ENCODE measurements at regions not wholly inside any gene's neighbourhood (a gene's known extent, or its start where the extent isn't known, plus 50 kb on each side); places are given as distances from the start of the nearest gene placed in this dataset.

DNA sequence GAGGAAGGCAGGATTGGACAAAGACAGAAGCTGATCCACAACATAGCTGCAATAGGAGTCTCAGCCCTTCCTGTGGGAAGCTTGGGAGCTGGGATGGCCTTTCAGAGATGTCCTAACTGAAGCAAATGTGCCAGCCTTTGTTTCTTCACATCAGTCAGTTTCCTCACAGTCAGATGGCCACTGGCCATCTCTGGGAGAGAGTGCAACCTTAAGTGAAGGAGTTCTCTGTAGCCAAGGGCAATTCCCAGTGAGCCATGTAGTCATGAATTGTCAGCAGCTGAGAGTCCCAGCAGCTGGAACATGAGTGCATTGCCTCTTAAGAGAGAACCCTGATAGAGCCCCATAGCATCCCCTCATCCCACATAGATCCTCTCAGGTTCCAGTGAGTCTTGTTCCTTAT lies 89.1 kb upstream of the LIFR start:
- Histone ChIP-seq H3K79me2 (ENCODE audit: control insufficient read depth, insufficient read depth, low read length) (no peaks in the 10 kb centered on the region), H4K20me1 (replicated peaks; ENCODE audit: control insufficient read depth, extremely low read depth, insufficient read depth, low read length) (no peaks in the 10 kb centered on the region), H3K9me3 (replicated peaks; ENCODE audit: control insufficient read depth, insufficient read depth, low read length) (no peaks in the 10 kb centered on the region), H3K9ac (replicated peaks; ENCODE audit: extremely low read depth, insufficient read depth, low read length) (no peak overlapping the region), H3K36me3 (ENCODE audit: control insufficient read depth in 2 of 2, extremely low read depth in 1 of 2, insufficient read depth in 2 of 2, low read length in 2 of 2) (no peaks in the 10 kb centered on the region), H2AFZ (ENCODE audit: low read depth, low read length) (no peak overlapping the region), H3K4me1 (ENCODE audit: control insufficient read depth, extremely low read depth, insufficient read depth, low read length) (peaks cover 2% of the 10 kb centered on the region), H3K4me2 (ENCODE audit: insufficient read depth, low read length) (no peak overlapping the region), H3K4me3 (replicated peaks in 1 of 3; ENCODE audit: insufficient read depth in 1 of 3, low read depth in 1 of 3, low read length in 3 of 3) (no peak overlapping the region), H3K27me3 (ENCODE audit: control insufficient read depth in 2 of 2, insufficient read depth in 2 of 2, low read length in 2 of 2) (peaks cover 4 to 12% of the 10 kb centered on the region in 2 experiments), H3K27ac (ENCODE audit: insufficient read depth, low read depth, low read length) (no peak overlapping the region), H3K9me1 (replicated peaks; ENCODE audit: control insufficient read depth, extremely low read depth, insufficient read depth, low read length) (no peaks in the 10 kb centered on the region)
- FAIRE-seq (no peak), DNase-seq (ENCODE audit: low read depth, low spot score) (no peak)
- intact Hi-C loops (cut with micrococcal nuclease) (no loop called here), dilution Hi-C loops (cut with MboI; ENCODE audit: extremely low pct_ligation_motif_present, low sequenced_read_pairs) (no loop called here)
- ChIA-PET POLR2A (no interaction called here), CTCF (no interaction called here)
- TF ChIP-seq, protein P1, sequence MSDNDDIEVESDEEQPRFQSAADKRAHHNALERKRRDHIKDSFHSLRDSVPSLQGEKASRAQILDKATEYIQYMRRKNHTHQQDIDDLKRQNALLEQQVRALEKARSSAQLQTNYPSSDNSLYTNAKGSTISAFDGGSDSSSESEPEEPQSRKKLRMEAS (IDR thresholded peaks at IDR 0.05; ENCODE audit: insufficient read depth, insufficient read length), result no peak
- no TSS peak for BruUV-seq (replicated peaks)

DNA sequence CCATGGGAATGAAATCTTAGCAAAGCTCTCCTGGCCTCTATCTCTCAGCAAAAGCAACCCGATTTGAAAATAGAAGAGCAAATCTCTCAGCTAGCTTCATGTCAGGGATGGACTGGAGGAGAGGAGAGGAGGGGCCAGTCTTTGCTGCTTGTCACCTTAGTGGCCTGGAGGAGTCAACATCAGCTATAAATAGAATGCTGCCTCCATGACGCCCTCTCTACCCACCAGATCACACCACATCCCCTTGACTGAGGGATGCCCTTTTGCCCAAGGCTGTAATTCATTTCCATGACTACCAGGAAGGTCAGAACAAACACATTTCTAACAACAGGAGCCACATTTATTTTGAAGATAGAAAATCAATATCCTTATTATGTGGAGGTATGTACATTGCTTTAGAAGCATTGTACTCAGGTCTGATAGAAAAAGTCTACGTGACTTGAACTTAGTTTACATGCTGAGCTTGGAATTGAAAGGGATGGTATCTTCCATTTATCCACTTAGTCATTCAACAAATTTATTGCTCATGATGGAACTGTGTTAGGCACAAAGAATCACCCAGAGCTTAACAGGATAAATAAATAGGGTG lies 92.4 kb upstream of the LIFR start:
- Histone ChIP-seq H2AFZ (ENCODE audit: low read depth, low read length) (no peak overlapping the region), H3K27ac (ENCODE audit: insufficient read depth, low read depth, low read length) (no peak overlapping the region), H3K79me2 (ENCODE audit: control insufficient read depth, insufficient read depth, low read length) (no peaks in the 10 kb centered on the region), H3K4me1 (ENCODE audit: control insufficient read depth, extremely low read depth, insufficient read depth, low read length) (peaks cover 12% of the 10 kb centered on the region), H3K4me3 (replicated peaks in 1 of 3; ENCODE audit: insufficient read depth in 1 of 3, low read depth in 1 of 3, low read length in 3 of 3) (no peak overlapping the region), H3K27me3 (ENCODE audit: control insufficient read depth in 2 of 2, insufficient read depth in 2 of 2, low read length in 2 of 2) (peaks cover 0 to 4% of the 10 kb centered on the region in 2 experiments), H3K9ac (replicated peaks; ENCODE audit: extremely low read depth, insufficient read depth, low read length) (no peak overlapping the region), H3K4me2 (ENCODE audit: insufficient read depth, low read length) (no peak overlapping the region), H3K9me1 (replicated peaks; ENCODE audit: control insufficient read depth, extremely low read depth, insufficient read depth, low read length) (no peaks in the 10 kb centered on the region), H4K20me1 (replicated peaks; ENCODE audit: control insufficient read depth, extremely low read depth, insufficient read depth, low read length) (no peaks in the 10 kb centered on the region), H3K36me3 (ENCODE audit: control insufficient read depth in 2 of 2, extremely low read depth in 1 of 2, insufficient read depth in 2 of 2, low read length in 2 of 2) (no peaks in the 10 kb centered on the region), H3K9me3 (replicated peaks; ENCODE audit: control insufficient read depth, insufficient read depth, low read length) (no peaks in the 10 kb centered on the region)
- DNase-seq (ENCODE audit: low read depth, low spot score), result no peak
- ChIA-PET POLR2A (interaction anchor here (1.0 kb wide), 1 partner anchor 92 kb away, joined by 3 read pairs; no protein-coding TSS in a partner anchor), CTCF (interaction anchor here (1.3 to 1.8 kb wide), 4 partner anchors 50 to 228 kb away, joined by 5 to 6 read pairs (median 6); no protein-coding TSS in a partner anchor)
- intact Hi-C loops (cut with micrococcal nuclease), result no loop called here
- no TSS peak for BruUV-seq (replicated peaks)
- no peak for FAIRE-seq
- TF ChIP-seq GATA2 (IDR thresholded peaks at IDR 0.05; ENCODE audit: insufficient read depth, insufficient read length, low read depth, low read length) (no peak), FOS (IDR thresholded peaks at IDR 0.05; ENCODE audit: borderline replicate concordance, insufficient read depth, low read length) (no peak), EZH2 (IDR thresholded peaks at IDR 0.05; ENCODE audit: borderline replicate concordance, low read depth, low read length, severe bottlenecking) (no peak)
- TF ChIP-seq, protein P2, sequence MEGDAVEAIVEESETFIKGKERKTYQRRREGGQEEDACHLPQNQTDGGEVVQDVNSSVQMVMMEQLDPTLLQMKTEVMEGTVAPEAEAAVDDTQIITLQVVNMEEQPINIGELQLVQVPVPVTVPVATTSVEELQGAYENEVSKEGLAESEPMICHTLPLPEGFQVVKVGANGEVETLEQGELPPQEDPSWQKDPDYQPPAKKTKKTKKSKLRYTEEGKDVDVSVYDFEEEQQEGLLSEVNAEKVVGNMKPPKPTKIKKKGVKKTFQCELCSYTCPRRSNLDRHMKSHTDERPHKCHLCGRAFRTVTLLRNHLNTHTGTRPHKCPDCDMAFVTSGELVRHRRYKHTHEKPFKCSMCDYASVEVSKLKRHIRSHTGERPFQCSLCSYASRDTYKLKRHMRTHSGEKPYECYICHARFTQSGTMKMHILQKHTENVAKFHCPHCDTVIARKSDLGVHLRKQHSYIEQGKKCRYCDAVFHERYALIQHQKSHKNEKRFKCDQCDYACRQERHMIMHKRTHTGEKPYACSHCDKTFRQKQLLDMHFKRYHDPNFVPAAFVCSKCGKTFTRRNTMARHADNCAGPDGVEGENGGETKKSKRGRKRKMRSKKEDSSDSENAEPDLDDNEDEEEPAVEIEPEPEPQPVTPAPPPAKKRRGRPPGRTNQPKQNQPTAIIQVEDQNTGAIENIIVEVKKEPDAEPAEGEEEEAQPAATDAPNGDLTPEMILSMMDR (IDR thresholded peaks at IDR 0.05; ENCODE audit: extremely low read depth in 1 of 2, insufficient read depth in 1 of 2, low read depth in 1 of 2, low read length in 2 of 2), result no peak
- TF ChIP-seq, protein P1 (IDR thresholded peaks at IDR 0.05; ENCODE audit: insufficient read depth, insufficient read length), result no peak
- dilution Hi-C loops (cut with MboI; ENCODE audit: extremely low pct_ligation_motif_present, low sequenced_read_pairs), result no loop called here
